GM21528 (cell line): ENCODE measurements at regions not wholly inside any gene's neighbourhood (a gene's known extent, or its start where the extent isn't known, plus 50 kb on each side); places are given as distances from the start of the nearest gene placed in this dataset.
A peak's percentile ranks its signal among the peaks of the same experiment; 100 is the strongest.

Source experiments
- ATAC-seq: cut with Tn5 transposase; IDR thresholded peaks from one replicate; pipeline ENCODE4 v1.9.1; 2021; ENCODE audit warnings: mild to moderate bottlenecking, moderate library complexity; ENCODE audit not compliant: unreplicated experiment, low FRiP score

DNA sequence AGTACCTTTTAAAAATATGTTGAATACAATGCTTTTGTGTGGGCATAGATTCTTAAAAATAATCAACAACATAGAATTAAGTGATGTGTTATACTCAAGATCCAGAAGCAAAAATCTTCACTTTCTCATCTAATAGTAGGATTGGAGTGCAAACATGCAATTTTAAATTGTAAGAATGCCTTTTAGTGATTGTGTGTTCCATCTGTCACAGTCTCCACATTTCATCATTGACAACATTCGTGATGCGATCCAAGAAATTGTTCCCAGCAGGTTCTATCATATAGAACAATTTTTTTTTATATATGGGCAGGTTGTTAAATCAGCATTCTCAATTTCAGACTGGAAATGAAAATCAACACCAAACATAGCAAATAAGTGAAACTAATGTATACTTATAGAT, 1671.8 kb upstream of the SLC39A10 start:
- no peak for ATAC-seq

DNA sequence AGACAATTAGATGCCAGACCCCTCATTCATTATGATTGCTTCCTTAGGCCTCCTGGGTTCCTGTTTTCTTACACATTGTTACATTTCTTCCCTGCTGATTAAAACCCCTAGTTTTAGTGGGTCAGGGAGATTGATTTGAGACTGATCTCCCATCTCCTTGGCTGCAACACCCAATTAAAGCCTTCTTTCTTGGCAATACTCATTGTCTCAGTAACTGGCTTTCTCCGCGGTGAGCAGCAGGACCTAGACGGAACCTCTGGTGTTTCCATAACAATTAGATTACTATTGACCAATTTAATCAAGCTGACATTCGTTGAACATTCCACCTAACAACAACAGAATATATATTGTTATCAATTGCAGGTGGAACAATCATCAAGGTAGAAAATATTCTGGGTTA, 1676.4 kb upstream of the SLC39A10 start:
- ATAC-seq: no peak

DNA sequence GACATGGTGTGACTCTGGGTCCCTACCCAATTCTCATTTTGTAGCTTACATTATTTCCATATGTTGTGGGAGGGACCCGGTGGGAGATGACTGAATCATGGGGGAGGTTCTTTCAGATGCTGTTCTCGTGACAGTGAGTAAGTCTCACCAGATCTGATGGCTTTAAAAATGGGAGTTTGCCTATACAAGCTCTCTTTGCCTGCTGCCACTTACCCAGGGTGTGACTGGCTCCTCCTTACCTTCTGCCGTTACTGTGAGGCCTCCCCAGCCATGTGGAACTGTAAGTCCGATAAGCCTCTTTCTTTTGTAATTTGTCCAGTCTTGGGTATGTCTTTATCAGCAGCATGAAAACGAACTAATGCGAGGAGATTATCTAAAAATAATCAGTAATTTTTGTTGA, 1683.2 kb upstream of the SLC39A10 start:
- no peak for ATAC-seq

DNA sequence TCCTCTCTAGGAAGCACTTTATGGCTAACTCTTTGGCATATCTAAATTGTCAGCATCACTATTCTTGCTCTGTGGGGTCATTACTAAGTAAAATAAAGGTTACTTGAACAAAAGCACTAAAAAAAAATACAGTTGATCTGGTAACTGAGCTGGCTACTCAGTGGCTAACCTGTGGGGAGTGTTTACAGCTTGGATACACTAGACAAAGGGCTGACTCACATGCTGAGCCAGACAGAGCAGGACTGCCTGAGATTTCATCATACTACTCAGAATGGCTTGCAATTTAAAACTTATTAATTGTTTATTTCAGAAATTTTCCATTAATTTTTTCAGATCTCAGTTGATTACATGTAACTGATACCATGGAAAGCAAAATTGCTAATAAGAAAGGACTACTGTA, 1690.4 kb upstream of the SLC39A10 start:
- ATAC-seq: no peak

DNA sequence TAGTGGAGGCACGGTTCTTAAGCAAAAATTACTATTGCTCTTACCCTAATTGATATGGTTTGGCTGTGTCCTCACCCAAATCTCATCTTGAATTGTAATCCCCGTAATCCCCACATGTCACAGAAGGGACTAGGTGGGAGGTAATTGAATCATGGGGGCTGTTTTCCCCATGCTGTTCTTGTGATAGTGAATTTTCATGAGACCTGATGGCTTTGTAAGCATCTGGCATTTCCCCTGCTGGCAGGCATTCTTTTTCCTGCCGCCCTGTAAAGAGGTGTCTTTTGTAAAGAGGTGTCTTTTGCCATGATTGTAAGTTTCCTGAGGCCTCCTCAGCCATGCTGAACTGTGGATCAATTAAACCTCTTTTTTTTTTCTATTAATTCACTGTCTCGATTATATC, 1691.8 kb upstream of the SLC39A10 start:
- ATAC-seq: no peak

DNA sequence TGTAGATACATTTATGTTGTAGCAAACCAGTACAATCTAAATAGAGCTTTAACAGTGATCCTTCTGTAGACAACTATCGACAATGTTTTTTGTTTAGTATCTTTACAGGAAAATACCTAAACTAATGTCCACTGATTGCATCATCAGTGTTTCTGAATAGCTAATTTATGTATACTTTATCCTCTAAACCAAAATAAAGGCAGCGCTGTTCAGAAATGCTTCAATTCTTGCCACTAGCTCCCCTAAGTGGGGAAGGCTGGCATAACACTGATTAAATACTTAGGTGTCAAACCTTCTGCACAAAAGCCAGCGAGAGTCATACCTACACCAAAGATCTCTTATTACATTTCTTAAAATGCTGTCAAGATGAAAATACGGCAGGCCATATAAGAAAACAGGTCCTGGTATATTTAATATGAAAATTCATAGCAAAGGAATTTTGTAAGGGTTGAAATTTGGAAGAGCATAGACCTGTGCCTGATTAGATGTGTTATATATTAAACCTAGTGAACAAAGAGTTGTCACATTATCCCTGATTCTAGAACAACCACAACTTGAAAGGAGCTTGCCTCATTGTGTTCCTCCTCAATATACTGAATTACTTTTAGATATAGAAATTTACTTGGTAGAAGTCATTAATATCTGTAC, 1693.4 kb upstream of the SLC39A10 start:
- peak; percentile 60 for ATAC-seq

DNA sequence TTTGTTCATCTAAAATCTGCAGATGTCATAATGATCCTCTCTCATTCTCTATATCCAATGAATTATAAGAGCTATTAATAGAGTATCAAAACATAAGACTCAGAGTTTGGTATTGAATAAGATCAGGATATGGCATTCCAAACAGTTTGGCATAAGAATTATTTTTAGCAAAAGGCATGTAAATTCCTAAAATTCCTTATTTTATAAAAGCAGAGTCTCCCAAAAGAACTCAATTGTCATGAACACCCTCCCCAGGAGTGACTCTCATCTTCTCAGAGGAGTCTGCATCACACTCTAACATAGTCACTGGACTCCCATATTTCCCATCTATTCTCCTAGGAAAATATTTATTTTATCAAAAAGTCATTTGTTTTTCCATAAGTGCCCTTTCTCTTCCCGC, 1710.2 kb upstream of the SLC39A10 start:
- ATAC-seq: no peak

DNA sequence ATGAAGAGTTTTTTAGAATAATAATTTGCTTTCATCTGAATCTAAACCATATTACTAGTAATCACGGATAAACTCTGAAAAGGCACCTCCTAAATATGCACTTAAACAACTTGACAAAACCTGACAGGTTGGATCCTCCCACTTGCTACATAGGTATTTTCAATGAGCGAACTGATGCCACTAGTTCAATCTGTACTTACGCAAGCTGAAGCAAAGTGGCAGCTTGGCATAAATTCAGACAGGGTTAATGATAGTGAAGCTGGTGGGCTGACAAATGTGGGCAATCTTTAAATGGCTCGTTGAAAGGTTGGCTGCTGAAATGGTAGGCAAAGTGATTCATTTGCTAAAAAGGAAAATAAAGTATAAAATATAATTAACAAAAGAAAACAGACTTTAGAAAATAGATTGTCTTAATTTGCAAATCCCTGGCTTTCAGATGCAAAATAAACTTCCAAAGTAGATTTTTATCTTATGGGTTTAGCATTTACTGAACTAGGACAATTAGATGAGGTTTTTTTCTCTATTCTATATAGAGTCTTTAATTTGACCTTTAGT, 1713.5 kb upstream of the SLC39A10 start:
- no peak for ATAC-seq

DNA sequence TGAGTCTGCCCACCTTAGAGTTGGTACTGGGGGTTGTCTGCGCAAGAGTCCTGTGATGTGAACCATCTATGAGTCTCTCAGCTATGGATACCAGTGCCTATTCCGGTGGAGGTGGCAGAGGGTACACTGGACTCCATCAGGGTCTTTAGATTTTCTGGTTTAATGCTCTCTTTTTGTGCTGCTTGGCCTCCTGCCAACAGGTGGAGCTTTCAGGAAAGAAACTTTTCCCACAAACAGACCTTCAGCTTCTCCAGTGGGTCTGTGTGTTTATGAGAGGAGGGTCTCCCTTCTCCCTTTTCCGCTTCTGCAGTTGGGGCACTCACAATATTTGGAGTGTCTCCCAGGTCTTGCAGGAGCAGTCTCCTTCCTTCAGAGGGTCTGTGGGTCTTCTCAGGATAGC, 1721.9 kb upstream of the SLC39A10 start:
- ATAC-seq: no peak

DNA sequence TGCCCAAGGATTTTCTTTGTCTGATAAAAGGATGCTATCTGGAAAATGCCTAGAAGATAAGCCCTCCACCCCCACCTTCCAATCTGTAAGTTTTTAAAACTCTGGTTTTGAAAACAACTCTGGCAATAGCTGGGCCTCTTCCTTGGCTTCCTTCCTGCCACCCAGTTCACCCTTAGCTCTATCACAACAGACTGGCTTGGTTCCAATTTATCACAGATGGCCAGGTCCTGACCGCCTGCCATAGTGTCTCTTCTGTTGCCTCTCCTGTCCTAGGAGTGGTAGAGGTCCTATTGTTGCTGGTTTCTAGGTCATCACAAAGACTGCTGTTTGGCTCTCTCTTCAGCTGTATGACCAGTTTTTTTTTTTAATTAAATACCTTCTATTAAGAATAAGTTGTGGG, 1727.9 kb upstream of the SLC39A10 start:
- ATAC-seq: no peak

DNA sequence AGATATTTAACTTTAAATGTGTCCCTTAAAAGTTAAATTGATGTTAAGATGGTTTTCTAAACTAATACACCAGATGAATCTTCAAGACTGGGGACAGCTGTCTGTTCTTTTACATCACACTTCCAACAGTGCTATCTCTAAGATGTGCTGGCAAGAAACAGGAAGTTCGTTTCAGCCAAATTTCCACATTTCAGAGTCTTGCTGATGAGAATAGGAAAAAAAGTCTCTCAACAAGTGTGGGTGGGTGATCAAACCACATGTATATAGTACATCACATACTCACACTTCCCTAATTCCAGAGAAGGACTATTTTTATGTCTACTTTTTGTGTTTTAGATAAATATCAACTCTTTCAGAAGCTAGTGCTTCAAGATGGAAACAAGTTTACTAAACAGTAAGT, 1712.8 kb upstream of the TMEFF2 start:
- ATAC-seq: no peak

DNA sequence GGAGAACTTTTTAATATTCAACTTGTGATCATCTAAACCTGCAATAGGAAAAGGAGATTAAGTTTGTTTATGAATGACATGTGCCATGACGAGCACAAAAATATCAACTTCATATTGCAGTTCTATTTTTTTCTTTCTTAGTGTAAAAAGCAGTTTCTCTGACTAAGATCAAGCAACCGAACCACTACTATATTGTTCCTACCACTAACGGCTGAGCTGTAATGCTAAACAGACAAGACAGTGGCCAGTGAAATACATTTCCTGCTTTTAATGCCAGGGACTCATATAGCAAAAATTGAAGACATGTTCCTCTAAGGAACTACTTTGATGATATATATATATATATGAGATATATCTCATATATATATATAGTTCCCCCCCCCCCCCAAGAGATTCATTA, 1705.6 kb upstream of the TMEFF2 start:
- ATAC-seq: no peak

DNA sequence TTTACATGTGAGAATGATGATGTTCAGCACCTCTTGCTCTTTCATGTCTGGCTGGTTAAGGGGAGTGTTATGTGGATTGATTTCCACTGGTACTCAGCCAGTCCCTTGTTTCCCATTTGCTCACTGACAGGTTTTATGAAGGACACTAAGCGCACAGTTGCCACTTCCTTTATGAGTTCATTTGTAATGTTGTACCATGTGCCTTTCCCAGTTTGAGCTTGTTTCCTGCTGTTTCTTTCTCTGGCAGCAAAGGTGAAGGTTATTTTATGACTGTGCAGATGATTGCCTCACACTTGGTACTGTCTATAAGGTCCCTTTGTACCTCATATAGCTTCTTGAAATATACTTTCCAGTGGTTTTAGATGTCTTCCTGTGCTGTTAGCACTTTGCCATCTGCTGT, 1700.5 kb upstream of the TMEFF2 start:
- no peak for ATAC-seq

DNA sequence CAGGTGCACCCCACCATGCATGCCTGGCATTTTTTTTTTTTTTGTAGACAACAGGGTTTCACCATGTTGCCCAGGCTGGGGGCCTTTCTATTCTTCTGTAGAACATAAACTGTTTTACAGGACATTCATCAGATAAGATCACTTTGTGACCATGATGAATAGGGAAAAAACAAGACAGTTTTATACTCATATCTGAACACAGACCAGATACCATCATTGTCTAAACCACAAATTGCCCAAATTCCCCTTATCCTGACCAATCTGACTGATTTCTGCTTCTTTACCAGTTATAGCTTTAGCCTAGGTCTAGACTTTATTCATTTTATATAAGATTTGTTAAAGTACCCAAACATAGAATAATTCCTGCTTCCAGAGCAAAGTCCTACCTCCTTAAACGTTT, 1699.3 kb upstream of the TMEFF2 start:
- no peak for ATAC-seq

DNA sequence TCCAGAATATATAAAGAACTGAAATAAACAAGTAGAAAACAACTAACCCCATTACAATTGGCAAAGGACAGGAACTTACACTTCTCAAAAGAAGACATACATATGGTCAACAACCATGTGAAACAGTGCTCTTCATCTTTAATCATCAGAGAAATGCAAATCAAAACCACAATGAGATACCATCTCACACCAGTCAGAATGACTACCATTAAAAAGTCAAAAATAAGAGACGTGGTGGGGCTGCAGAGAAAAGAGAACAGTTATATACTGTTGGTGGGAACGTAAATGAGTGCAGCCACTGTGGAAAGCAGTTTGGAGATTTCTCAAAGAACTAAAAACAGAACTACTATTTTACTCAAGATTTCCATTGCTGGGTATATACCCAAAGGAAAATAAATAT, 1696.3 kb upstream of the TMEFF2 start:
- ATAC-seq: peak; percentile 53

DNA sequence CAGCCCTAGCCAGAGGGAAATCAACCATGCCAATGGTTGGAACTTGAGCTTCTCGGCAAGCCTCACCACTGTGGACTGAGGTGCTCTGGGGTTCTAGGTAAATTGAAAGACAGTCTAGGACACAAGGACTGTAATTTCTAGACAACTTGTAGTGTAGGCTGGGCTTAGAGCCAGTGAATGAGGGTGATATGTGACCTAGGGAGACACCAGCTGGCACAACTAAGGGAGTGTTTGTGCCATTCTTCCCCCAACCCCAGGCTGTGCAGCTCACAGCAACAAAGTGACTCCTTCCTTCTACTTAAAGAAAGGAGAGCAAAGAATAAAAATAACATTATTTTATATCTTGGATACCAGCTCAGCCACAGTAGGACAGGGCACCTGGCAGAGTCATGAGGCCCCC, 1690.7 kb upstream of the TMEFF2 start:
- no peak for ATAC-seq

DNA sequence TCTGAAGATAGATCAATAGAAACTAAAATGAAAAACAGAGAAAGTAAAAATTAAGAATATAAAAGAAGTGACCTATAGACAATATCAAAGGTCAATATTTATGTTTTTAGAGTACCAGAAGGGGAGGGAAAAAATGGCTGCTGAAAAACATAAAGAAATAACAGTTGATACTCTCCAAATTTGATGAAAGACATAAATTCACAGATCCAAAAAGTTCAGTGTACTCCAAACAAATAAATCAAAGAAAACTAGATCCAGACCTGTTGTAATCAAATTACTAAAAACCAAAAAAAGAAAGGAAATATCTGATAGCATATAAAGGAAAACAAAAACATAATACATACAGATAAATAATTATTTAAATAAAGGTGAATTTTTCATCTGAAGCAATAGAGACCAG, 1689.1 kb upstream of the TMEFF2 start:
- no peak for ATAC-seq

DNA sequence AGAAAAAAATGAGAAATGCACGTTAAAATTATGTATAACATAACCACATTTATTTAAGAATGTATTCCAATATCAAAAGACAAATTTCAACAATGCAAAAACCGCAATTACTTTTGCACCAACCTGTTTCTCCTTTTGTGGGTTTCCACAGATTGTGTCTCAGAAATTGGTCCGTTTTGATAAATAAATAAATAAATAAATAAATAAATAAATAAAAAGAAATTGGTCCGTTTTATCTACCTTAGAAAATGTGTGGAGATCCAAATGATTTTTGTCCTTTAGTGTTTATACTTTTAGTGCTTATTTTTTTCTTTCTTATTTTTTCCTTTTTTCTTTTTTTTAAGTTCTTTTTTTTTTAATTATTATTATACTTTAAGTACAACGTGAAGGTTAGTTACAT, 1682.2 kb upstream of the TMEFF2 start:
- ATAC-seq: no peak

DNA sequence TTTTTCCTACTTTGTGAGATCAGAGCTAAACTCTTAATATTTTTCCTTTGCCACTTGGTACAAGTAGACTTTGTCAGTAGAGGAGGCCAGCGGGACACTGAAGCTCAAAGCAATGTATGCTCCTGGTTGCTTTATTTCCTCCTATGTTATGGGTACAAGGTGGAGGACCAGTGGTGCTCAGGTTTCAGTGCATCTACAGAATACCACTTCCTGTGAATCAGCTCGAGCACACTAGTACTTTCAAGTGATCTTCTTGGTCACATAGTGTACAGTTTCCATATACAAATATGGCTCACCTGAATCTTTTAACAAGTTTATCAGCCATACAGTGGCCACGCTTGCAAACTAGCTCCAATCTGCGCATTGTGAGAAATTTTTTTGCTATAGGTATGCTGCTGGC, 1674.8 kb upstream of the TMEFF2 start:
- ATAC-seq: no peak

DNA sequence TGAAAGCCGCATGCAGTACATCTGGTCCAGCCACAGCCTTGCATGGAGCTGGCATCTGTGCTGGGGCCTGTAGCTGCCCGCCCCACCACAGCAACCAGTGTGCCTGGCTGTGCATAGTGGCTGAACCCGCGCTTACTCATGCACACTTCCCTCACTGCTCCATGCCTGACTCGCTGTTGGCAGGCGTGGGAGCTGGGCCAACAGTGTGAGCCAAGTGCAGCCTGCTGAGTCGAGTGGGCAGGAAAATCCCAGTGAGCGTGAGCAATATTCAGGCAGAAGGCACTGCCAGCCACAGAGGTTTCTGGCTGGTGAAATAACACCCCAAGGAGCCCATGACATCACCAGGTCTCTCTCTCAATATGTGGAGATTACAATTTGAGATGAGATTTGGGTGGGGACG, 1674.1 kb upstream of the TMEFF2 start:
- no peak for ATAC-seq

DNA sequence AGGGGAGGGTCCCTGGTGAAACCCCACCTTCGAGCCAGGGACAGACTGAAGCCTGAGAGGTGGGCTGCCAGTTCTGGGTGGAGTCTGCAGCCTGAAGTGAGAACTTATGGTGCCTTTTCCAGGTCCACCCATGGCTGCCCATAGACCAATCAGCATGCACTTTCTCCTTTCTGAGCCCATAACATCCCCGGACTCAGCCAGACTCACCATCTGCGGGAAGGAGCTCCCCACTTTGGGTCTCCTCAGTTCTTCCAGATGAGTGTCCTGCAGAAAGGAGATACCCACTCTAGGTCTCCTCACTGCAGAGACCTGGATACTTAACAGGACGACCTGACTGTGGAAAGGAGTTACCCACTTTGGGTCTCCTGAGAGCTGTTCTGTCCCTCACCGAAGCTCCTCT, 1673.4 kb upstream of the TMEFF2 start:
- ATAC-seq: no peak

DNA sequence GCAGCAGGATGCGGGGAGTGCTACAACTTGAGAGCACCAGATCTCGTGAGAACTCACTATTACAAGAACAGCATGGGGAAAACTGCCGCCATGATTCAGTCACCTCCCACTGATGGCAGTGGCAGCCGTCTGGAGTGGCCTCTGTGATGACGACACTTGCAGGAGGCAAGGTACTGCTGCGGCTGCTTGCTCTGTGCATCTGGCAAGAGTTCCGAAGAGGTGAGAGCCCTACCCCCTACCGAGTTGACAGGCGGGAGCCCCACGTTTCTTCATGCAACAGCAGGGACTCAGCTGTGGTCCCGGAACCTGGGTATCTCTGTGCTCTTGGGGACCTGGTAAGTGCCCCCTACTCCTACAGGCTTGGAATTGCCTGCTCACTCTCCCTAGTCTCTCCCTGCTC, 1672.7 kb upstream of the TMEFF2 start:
- no peak for ATAC-seq

DNA sequence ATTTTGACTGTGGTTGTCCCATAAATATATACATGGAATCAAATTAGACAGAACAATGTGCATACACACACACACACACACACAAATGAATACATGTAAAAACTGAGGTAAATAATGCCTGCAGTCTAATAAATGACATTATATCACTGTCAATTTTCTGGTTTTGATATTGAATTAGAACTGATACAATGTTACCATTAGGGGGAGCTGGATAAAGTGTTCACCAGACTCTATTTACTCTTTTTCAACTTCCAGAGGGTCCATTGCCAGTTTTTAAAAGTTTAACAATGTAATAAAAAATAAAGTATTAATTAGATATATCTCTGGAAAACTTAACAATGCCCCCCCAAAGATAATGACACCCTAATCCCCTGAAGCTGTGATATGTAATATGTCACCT, 1666.8 kb upstream of the TMEFF2 start:
- ATAC-seq: no peak
